IMR-90 (cell line): ENCODE measurements at regions not wholly inside any gene's neighbourhood (a gene's known extent, or its start where the extent isn't known, plus 50 kb on each side); places are given as distances from the start of the nearest gene placed in this dataset.

Source experiments
- ATAC-seq: fragments of 200-7000 bp; cut with Tn5 transposase; 2 replicates; pipeline ENCODE4 v1.9.1; 2020; ENCODE audit warnings: low read depth, mild to moderate bottlenecking, moderate library complexity
- BruUV-seq: library from RNA; stranded (reverse); fragments of 400-500 nt; replicated peaks from 2 replicates; lab custom pipeline; 2021; lab: Mats Ljungman, UMichigan
- CTCF ChIA-PET: fragments of 300-600 bp; formaldehyde crosslinking; extraction: SDS; loops from one replicate; lab custom pipeline; 2021; ENCODE audit warnings: antibody characterized with exemption; lab: Yijun Ruan, JAX
- POLR2A ChIA-PET: fragments of 300-600 bp; sonication (Branson Sonifier 250); formaldehyde crosslinking; loops from one replicate; lab custom pipeline; 2022; ENCODE audit warnings: antibody characterized with exemption; ENCODE audit not compliant: unreplicated experiment; lab: Charles Lee
- DNase-seq: peaks from one replicate; pipeline ENCODE4 v3.0.0; 2013
- H2AFZ ChIP-seq: replicated peaks from 2 replicates; pipeline ENCODE3; 2013; ENCODE audit warnings: low read length, mild to moderate bottlenecking; ENCODE audit not compliant: poor library complexity
- H2AK5ac ChIP-seq: 2 replicates; pipeline ENCODE4 v1.6.1; 2013; ENCODE audit warnings: low read depth, low read length, inconsistent platforms
- H2AK9ac ChIP-seq: replicated peaks from 2 replicates; pipeline ENCODE3; 2013; ENCODE audit warnings: mild to moderate bottlenecking, low read depth, low read length, moderate library complexity; ENCODE audit not compliant: poor library complexity
- H2BK120ac ChIP-seq: 2 replicates; pipeline ENCODE4 v1.6.1; 2013; ENCODE audit warnings: low read depth, low read length, inconsistent platforms
- H2BK15ac ChIP-seq: 3 replicates; pipeline ENCODE4 v1.6.1; 2013; ENCODE audit warnings: low read depth, low read length, inconsistent platforms
- H2BK20ac ChIP-seq: 2 replicates; pipeline ENCODE4 v1.6.1; 2013; ENCODE audit warnings: low read depth, mild to moderate bottlenecking, inconsistent platforms, low read length, moderate library complexity
- H2BK5ac ChIP-seq: 2 replicates; pipeline ENCODE4 v1.6.1; 2013; ENCODE audit warnings: mild to moderate bottlenecking, low read depth, low read length, inconsistent platforms; ENCODE audit not compliant: poor library complexity, severe bottlenecking
- H3K14ac ChIP-seq: replicated peaks from 2 replicates; pipeline ENCODE4 v1.6.1; 2013; ENCODE audit warnings: low read depth, low read length, inconsistent platforms
- H3K18ac ChIP-seq: 2 replicates; pipeline ENCODE4 v1.6.1; 2013; ENCODE audit warnings: low read depth, low read length, control low read depth
- H3K23ac ChIP-seq: 2 replicates; pipeline ENCODE4 v1.6.1; 2013; ENCODE audit warnings: low read depth, low read length, inconsistent platforms
- H3K27ac ChIP-seq: 2 replicates; pipeline ENCODE4 v1.5.1; 2013; ENCODE audit warnings: mild to moderate bottlenecking, control low read depth, low read length; ENCODE audit not compliant: insufficient read depth
- H3K27me3 ChIP-seq: 2 replicates; pipeline ENCODE4 v1.6.1; 2013; ENCODE audit warnings: low read length; ENCODE audit not compliant: control insufficient read depth, insufficient read depth
- H3K36me3 ChIP-seq: 2 replicates; pipeline ENCODE4 v1.6.1; 2013; ENCODE audit warnings: low read length, mixed read lengths; ENCODE audit not compliant: control insufficient read depth, insufficient read depth
- H3K4ac ChIP-seq: 2 replicates; pipeline ENCODE4 v1.6.1; 2013; ENCODE audit warnings: low read depth, low read length, inconsistent platforms
- H3K4me1 ChIP-seq: 2 replicates; pipeline ENCODE4 v1.6.1; 2013; ENCODE audit warnings: low read length, mixed read lengths; ENCODE audit not compliant: control insufficient read depth, insufficient read depth
- H3K4me2 ChIP-seq: 2 replicates; pipeline ENCODE4 v1.6.1; 2013; ENCODE audit warnings: low read depth, mild to moderate bottlenecking, control low read depth, low read length, moderate library complexity
- H3K4me3 ChIP-seq: 2 replicates; pipeline ENCODE4 v1.5.1; 2013; ENCODE audit warnings: low read depth, mild to moderate bottlenecking, control low read depth, low read length, moderate library complexity; ENCODE audit not compliant: insufficient read depth
- H3K56ac ChIP-seq: 2 replicates; pipeline ENCODE4 v1.6.1; 2013; ENCODE audit warnings: low read length, inconsistent platforms; ENCODE audit not compliant: insufficient read depth; ENCODE audit errors: extremely low read depth
- H3K79me1 ChIP-seq, 2 experiments: 2 replicates each; pipeline ENCODE4 v1.6.1; 2013; ENCODE audit warnings: low read length in 2 of 2, inconsistent platforms in 1 of 2, low read depth in 1 of 2
- H3K9ac ChIP-seq: 2 replicates; pipeline ENCODE4 v1.6.1; 2013; ENCODE audit warnings: low read depth, low read length, control low read depth
- H3K9me1 ChIP-seq: 2 replicates; pipeline ENCODE4 v1.6.1; 2013; ENCODE audit warnings: low read length, inconsistent platforms; ENCODE audit not compliant: insufficient read depth
- H3K9me3 ChIP-seq: 2 replicates; pipeline ENCODE4 v1.6.1; 2013; ENCODE audit warnings: low read length; ENCODE audit not compliant: control insufficient read depth, insufficient read depth
- H4K20me1 ChIP-seq: 2 replicates; pipeline ENCODE4 v1.6.1; 2013; ENCODE audit warnings: low read length, inconsistent platforms; ENCODE audit not compliant: insufficient read depth
- H4K5ac ChIP-seq: 2 replicates; pipeline ENCODE4 v1.6.1; 2013; ENCODE audit warnings: mild to moderate bottlenecking, low read depth, low read length, control low read depth
- H4K8ac ChIP-seq, 2 experiments: 2 replicates each; pipeline ENCODE4 v1.6.1; 2013; ENCODE audit warnings: low read depth in 2 of 2, low read length in 2 of 2, control low read depth in 1 of 2, inconsistent platforms in 1 of 2
- H4K91ac ChIP-seq: 2 replicates; pipeline ENCODE4 v1.6.1; 2013; ENCODE audit warnings: low read depth, low read length, inconsistent platforms; ENCODE audit not compliant: insufficient read depth
- BHLHE40 ChIP-seq: fragments of 150-350 bp; IDR thresholded peaks from 2 replicates; pipeline ENCODE4 v1.6.1; 2016; ENCODE audit warnings: mild to moderate bottlenecking, low read depth, low read length
- CEBPB ChIP-seq: IDR thresholded peaks from 2 replicates; pipeline ENCODE4 v1.6.1; 2012; ENCODE audit warnings: low read depth, low read length, improper control_type of control experiment
- CHD1 ChIP-seq: IDR thresholded peaks from 2 replicates; pipeline ENCODE4 v1.6.1; 2012; ENCODE audit warnings: low read depth, low read length, improper control_type of control experiment
- FOS ChIP-seq: fragments of 150-350 bp; IDR thresholded peaks from 2 replicates; pipeline ENCODE4 v1.6.1; 2016; ENCODE audit warnings: low read depth, low read length
- MAFK ChIP-seq: IDR thresholded peaks from 2 replicates; pipeline ENCODE4 v1.6.1; 2012; ENCODE audit warnings: low read depth, low read length, improper control_type of control experiment
- MAZ ChIP-seq: IDR thresholded peaks from 2 replicates; pipeline ENCODE4 v1.6.1; 2012; ENCODE audit warnings: low read depth, mild to moderate bottlenecking, low read length, improper control_type of control experiment, moderate library complexity, borderline replicate concordance
- MXI1 ChIP-seq: IDR thresholded peaks from 2 replicates; pipeline ENCODE4 v1.6.1; 2012; ENCODE audit warnings: low read depth, mild to moderate bottlenecking, low read length, moderate library complexity, borderline replicate concordance
- NFE2L2 ChIP-seq: fragments of 150-350 bp; IDR thresholded peaks from 2 replicates; pipeline ENCODE4 v1.6.1; 2016; ENCODE audit warnings: low read depth, mild to moderate bottlenecking, low read length
- POLR2A ChIP-seq: IDR thresholded peaks from 2 replicates; pipeline ENCODE4 v1.6.1; 2012; ENCODE audit warnings: mild to moderate bottlenecking, low read depth, low read length
- RAD21 ChIP-seq: IDR thresholded peaks from 2 replicates; pipeline ENCODE4 v1.6.1; 2012; ENCODE audit warnings: low read length, improper control_type of control experiment
- RCOR1 ChIP-seq: IDR thresholded peaks from 2 replicates; pipeline ENCODE4 v1.6.1; 2012; ENCODE audit warnings: mild to moderate bottlenecking, low read length, improper control_type of control experiment; ENCODE audit not compliant: insufficient replicate concordance
- RFX5 ChIP-seq: IDR thresholded peaks from 2 replicates; pipeline ENCODE4 v1.8.0; 2012; ENCODE audit warnings: low read depth, mild to moderate bottlenecking, low read length, moderate library complexity
- SMC3 ChIP-seq: fragments of 150-350 bp; IDR thresholded peaks from 2 replicates; pipeline ENCODE4 v1.6.1; 2016; ENCODE audit warnings: low read depth, mild to moderate bottlenecking, antibody characterized with exemption, low read length, moderate library complexity
- WGBS, 2 experiments: methylation state at CpG; one replicate each; pipeline versions ENCODE4 v1.1.5 to v1.1.7; 2013; ENCODE audit warnings: missing lambda C conversion rate in 2 of 2; ENCODE audit not compliant: insufficient read length in 1 of 2; ENCODE audit errors: extremely low coverage in 2 of 2; 5-methylcytosine and 5-hydroxymethylcytosine counted together
- dilution Hi-C: fragments of 300-500 bp; cut with HindIII; formaldehyde crosslinking; loops from one replicate; pipeline ENCODE4 v1.14.3; 2018; ENCODE audit warnings: low sequenced_read_pairs; ENCODE audit not compliant: unreplicated experiment
- in situ Hi-C: fragments of 300-500 bp; cut with MboI; formaldehyde crosslinking; loops from 3 replicates; pipeline ENCODE4 v1.14.3; 2019; ENCODE audit warnings: low sequenced_read_pairs, inconsistent platforms, mixed read lengths
- intact Hi-C: fragments of 100-400 bp; cut with micrococcal nuclease; formaldehyde crosslinking; loops from 2 replicates; pipeline ENCODE4 v1.10.0; 2022
- TF ChIP-seq, protein P1 (sequence below): fragments of 150-350 bp; IDR thresholded peaks from 2 replicates; pipeline ENCODE4 v1.6.1; 2016; ENCODE audit warnings: low read depth, mild to moderate bottlenecking, low read length, moderate library complexity, borderline replicate concordance
- TF ChIP-seq, protein P2 (sequence below): conservative IDR thresholded peaks from 2 replicates; pipeline ENCODE4 v1.5.1; 2012; ENCODE audit warnings: mild to moderate bottlenecking, low read depth, low read length, improper control_type of control experiment
- TF ChIP-seq, protein P3 (sequence below): fragments of 150-350 bp; IDR thresholded peaks from 2 replicates; pipeline ENCODE4 v1.6.1; 2017; ENCODE audit warnings: mild to moderate bottlenecking, antibody characterized with exemption, low read length, low read depth

- no peak overlapping the region for H3K14ac ChIP-seq
- no peak overlapping the region for H3K56ac ChIP-seq
- H2BK20ac ChIP-seq: no peak overlapping the region
- ChIA-PET POLR2A (no interaction called here), CTCF (no interaction called here)
- dilution Hi-C loops (no loop called here), in situ Hi-C loops (no loop called here), intact Hi-C loops (no loop called here)
- no peak overlapping the region for H4K5ac ChIP-seq
- H2BK15ac ChIP-seq: no peak overlapping the region
- TF ChIP-seq MAFK: no peak
- no peak for TF ChIP-seq FOS
- TF ChIP-seq RAD21: no peak
- no peak for TF ChIP-seq RFX5
- TF ChIP-seq NFE2L2: no peak
- TF ChIP-seq RCOR1: no peak
- no peak for TF ChIP-seq MXI1
- TF ChIP-seq, protein P1, sequence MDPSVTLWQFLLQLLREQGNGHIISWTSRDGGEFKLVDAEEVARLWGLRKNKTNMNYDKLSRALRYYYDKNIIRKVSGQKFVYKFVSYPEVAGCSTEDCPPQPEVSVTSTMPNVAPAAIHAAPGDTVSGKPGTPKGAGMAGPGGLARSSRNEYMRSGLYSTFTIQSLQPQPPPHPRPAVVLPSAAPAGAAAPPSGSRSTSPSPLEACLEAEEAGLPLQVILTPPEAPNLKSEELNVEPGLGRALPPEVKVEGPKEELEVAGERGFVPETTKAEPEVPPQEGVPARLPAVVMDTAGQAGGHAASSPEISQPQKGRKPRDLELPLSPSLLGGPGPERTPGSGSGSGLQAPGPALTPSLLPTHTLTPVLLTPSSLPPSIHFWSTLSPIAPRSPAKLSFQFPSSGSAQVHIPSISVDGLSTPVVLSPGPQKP: no peak
- no peak for TF ChIP-seq POLR2A
- no peak for TF ChIP-seq MAZ
- TF ChIP-seq, protein P2, sequence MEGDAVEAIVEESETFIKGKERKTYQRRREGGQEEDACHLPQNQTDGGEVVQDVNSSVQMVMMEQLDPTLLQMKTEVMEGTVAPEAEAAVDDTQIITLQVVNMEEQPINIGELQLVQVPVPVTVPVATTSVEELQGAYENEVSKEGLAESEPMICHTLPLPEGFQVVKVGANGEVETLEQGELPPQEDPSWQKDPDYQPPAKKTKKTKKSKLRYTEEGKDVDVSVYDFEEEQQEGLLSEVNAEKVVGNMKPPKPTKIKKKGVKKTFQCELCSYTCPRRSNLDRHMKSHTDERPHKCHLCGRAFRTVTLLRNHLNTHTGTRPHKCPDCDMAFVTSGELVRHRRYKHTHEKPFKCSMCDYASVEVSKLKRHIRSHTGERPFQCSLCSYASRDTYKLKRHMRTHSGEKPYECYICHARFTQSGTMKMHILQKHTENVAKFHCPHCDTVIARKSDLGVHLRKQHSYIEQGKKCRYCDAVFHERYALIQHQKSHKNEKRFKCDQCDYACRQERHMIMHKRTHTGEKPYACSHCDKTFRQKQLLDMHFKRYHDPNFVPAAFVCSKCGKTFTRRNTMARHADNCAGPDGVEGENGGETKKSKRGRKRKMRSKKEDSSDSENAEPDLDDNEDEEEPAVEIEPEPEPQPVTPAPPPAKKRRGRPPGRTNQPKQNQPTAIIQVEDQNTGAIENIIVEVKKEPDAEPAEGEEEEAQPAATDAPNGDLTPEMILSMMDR: no peak
- TF ChIP-seq, protein P3, sequence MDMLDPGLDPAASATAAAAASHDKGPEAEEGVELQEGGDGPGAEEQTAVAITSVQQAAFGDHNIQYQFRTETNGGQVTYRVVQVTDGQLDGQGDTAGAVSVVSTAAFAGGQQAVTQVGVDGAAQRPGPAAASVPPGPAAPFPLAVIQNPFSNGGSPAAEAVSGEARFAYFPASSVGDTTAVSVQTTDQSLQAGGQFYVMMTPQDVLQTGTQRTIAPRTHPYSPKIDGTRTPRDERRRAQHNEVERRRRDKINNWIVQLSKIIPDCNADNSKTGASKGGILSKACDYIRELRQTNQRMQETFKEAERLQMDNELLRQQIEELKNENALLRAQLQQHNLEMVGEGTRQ: no peak
- TF ChIP-seq CHD1: no peak
- no peak for TF ChIP-seq SMC3
- no peak for TF ChIP-seq CEBPB
- TF ChIP-seq BHLHE40: no peak
- H3K27me3 ChIP-seq: no peaks in the 10 kb centered on the region; the same call in 1 of the 2 replicates
- H3K4me2 ChIP-seq: no peak overlapping the region
- H3K4ac ChIP-seq: no peak overlapping the region
- H4K91ac ChIP-seq: no peak overlapping the region
- DNase-seq (no peak), ATAC-seq (no peak)
- no peak overlapping the region for H3K9ac ChIP-seq
- no peak overlapping the region for H3K18ac ChIP-seq
- H2AK5ac ChIP-seq: no peak overlapping the region
- H4K8ac ChIP-seq: no peak overlapping the region
- H3K36me3 ChIP-seq: no peaks in the 10 kb centered on the region
- no CpG with 5 or more reads among the region's 1 CpG for WGBS, 2 experiments
- no peaks in the 10 kb centered on the region for H4K20me1 ChIP-seq
- no peaks in the 10 kb centered on the region for H3K9me1 ChIP-seq
- H2BK120ac ChIP-seq: no peak overlapping the region
- no peak overlapping the region for H3K23ac ChIP-seq
- no peak overlapping the region for H2BK5ac ChIP-seq
- no peaks in the 10 kb centered on the region for H3K9me3 ChIP-seq
- no peaks in the 10 kb centered on the region for H3K79me1 ChIP-seq
- no TSS peak for BruUV-seq
- no peak overlapping the region for H2AK9ac ChIP-seq
- H2AFZ ChIP-seq: no peak overlapping the region
- peaks cover 2% of the 10 kb centered on the region; the same call in 1 of the 2 replicates for H3K4me1 ChIP-seq
- H3K4me3 ChIP-seq: no peak overlapping the region
- H3K27ac ChIP-seq: no peak overlapping the region
These were observed 91.6 kb downstream of the ZC3H11B start for GRCh38 chr1:219521325-219521724.
